ENCODE measurements at regions not wholly inside any gene's neighbourhood (a gene's known extent, or its start where the extent isn't known, plus 50 kb on each side); places are given as distances from the start of the nearest gene placed in this dataset.
"Not testable (repeated sequence)": the region's sequence is repeated elsewhere in the genome, so short reads cannot be mapped to it uniquely, and the experiment has no call there.

GRCh38 chr22:22734395-22735272, 90.2 kb downstream of the GGTLC2 start:
- not testable (repeated sequence) for TF ChIP-seq POLR2A, CTCF, POLR2AphosphoS5 (IDR thresholded peaks at IDR 0.05)

Data from sigmoid colon (tissue), 4 donors.